ENCODE measurements at regions not wholly inside any gene's neighbourhood (a gene's known extent, or its start where the extent isn't known, plus 50 kb on each side); places are given as distances from the start of the nearest gene placed in this dataset.

GRCh38 chr18:78737006-78737915, 242.4 kb upstream of the SALL3 start:
- Histone ChIP-seq H3K27ac (no peak overlapping the region), H3K4me3 (no peak overlapping the region)
- no peak for TF ChIP-seq CTCF (IDR thresholded peaks at IDR 0.05)
- peak; percentile 33 for DNase-seq (ENCODE audit: low spot score)

- DNase-seq (ENCODE audit: low spot score) = peak; percentile 43
- H3K4me3 ChIP-seq = no peak overlapping the region
- H3K27ac ChIP-seq = no peak overlapping the region
- no peak for TF ChIP-seq CTCF (IDR thresholded peaks at IDR 0.05)
Measured at GRCh38 chr18:78738076-78738690, 241.4 kb upstream of the SALL3 start.

- peak; percentile 36 for DNase-seq (ENCODE audit: low spot score)
- Histone ChIP-seq H3K4me3 (no peak overlapping the region), H3K27ac (no peak overlapping the region)
- TF ChIP-seq CTCF (IDR thresholded peaks at IDR 0.05) = no peak
Measured at GRCh38 chr18:78739115-78739514, 240.5 kb upstream of the SALL3 start.

- TF ChIP-seq CTCF (IDR thresholded peaks at IDR 0.05) = no peak
- no peak overlapping the region for H3K27ac ChIP-seq
- peak; percentile 35 for DNase-seq (ENCODE audit: low spot score)
Measured at GRCh38 chr18:78739882-78740677, 239.5 kb upstream of the SALL3 start.

GRCh38 chr18:78740876-78741275, 238.7 kb upstream of the SALL3 start:
- no peak for TF ChIP-seq CTCF (IDR thresholded peaks at IDR 0.05)
- no peak overlapping the region for H3K4me3 ChIP-seq
- H3K27ac ChIP-seq = no peak overlapping the region
- no peak for DNase-seq (ENCODE audit: low spot score)

More at GRCh38 chr18:78739882-78740677, 239.5 kb upstream of the SALL3 start:
- no peak overlapping the region for H3K4me3 ChIP-seq

- peak; percentile 49 for DNase-seq (ENCODE audit: low spot score)
- Histone ChIP-seq H3K27ac (no peak overlapping the region), H3K4me3 (no peak overlapping the region)
- no peak for TF ChIP-seq CTCF (IDR thresholded peaks at IDR 0.05)
Measured at GRCh38 chr18:78741381-78742217, 238.0 kb upstream of the SALL3 start.

All from coronary artery (tissue), 2 donors.